PC-9 (cell line): ENCODE measurements at regions not wholly inside any gene's neighbourhood (a gene's known extent, or its start where the extent isn't known, plus 50 kb on each side); places are given as distances from the start of the nearest gene placed in this dataset.
A peak's percentile ranks its signal among the peaks of the same experiment; 100 is the strongest.

Experiments used
- BruUV-seq: library from RNA; stranded (reverse); fragments of 400-500 nt; replicated peaks from 2 replicates; lab custom pipeline; 2021; lab: Mats Ljungman, UMichigan
- CTCF ChIA-PET: fragments of 300-600 bp; sonication (Branson Sonifier 250); formaldehyde crosslinking; loops from one replicate; lab custom pipeline; 2022; ENCODE audit warnings: antibody characterized with exemption; lab: Charles Lee
- POLR2A ChIA-PET: fragments of 300-600 bp; sonication (Branson Sonifier 250); formaldehyde crosslinking; loops from one replicate; lab custom pipeline; 2022; ENCODE audit warnings: antibody characterized with exemption; ENCODE audit not compliant: unreplicated experiment; lab: Charles Lee
- DNase-seq, 2 experiments: peaks; one replicate each; pipeline versions ENCODE4 v3.0.0 to v3.0.0-alpha.2; 2015 to 2022; ENCODE audit warnings: mixed read lengths in 1 of 2
- H2AFZ ChIP-seq: fragments of 200-600 bp; sonication (generic); 2 replicates; pipeline ENCODE4 v1.8.1; 2017; ENCODE audit warnings: antibody characterized with exemption
- H3F3A ChIP-seq: fragments of 200-600 bp; sonication (generic); 2 replicates; pipeline ENCODE4 v1.8.1; 2017; ENCODE audit warnings: antibody characterized with exemption, mild to moderate bottlenecking, low read depth; ENCODE audit not compliant: insufficient read depth
- H3K27ac ChIP-seq: fragments of 200-600 bp; sonication (generic); 2 replicates; pipeline ENCODE4 v1.6.1; 2016; ENCODE audit warnings: mixed run types
- H3K27me3 ChIP-seq: fragments of 200-600 bp; sonication (generic); 2 replicates; pipeline ENCODE4 v1.6.1; 2016; ENCODE audit warnings: low read depth, mixed run types; ENCODE audit not compliant: insufficient read depth
- H3K36me3 ChIP-seq: fragments of 200-600 bp; sonication (generic); 2 replicates; pipeline ENCODE4 v1.6.1; 2016; ENCODE audit warnings: low read depth, mixed run types
- H3K4me1 ChIP-seq: fragments of 200-600 bp; sonication (generic); replicated peaks from 2 replicates; pipeline ENCODE4 v1.6.1; 2016; ENCODE audit warnings: mixed run types; ENCODE audit not compliant: insufficient read depth
- H3K4me2 ChIP-seq: fragments of 200-600 bp; sonication (generic); 2 replicates; pipeline ENCODE4 v1.6.1; 2017; ENCODE audit warnings: mixed run types
- H3K4me3 ChIP-seq: fragments of 200-600 bp; sonication (generic); 2 replicates; pipeline ENCODE4 v1.6.1; 2016; ENCODE audit warnings: mixed run types
- H3K79me2 ChIP-seq: fragments of 200-600 bp; sonication (generic); 2 replicates; pipeline ENCODE4 v1.6.1; 2017; ENCODE audit warnings: low read depth, mixed run types
- H3K9me2 ChIP-seq: fragments of 200-600 bp; sonication (generic); 2 replicates; pipeline ENCODE4 v1.8.1; 2017; ENCODE audit warnings: mild to moderate bottlenecking; ENCODE audit not compliant: insufficient read depth
- H3K9me3 ChIP-seq: fragments of 200-600 bp; sonication (generic); 2 replicates; pipeline ENCODE4 v1.8.1; 2016; ENCODE audit warnings: low read depth; ENCODE audit not compliant: insufficient read depth
- H4K20me1 ChIP-seq: fragments of 200-600 bp; sonication (generic); 2 replicates; pipeline ENCODE4 v1.8.1; 2017; ENCODE audit not compliant: insufficient read depth
- CTCF ChIP-seq: fragments of 200-600 bp; sonication (generic); conservative IDR thresholded peaks from 2 replicates; pipeline ENCODE4 v1.6.1; 2017; ENCODE audit warnings: mixed run types, antibody characterized with exemption, mild to moderate bottlenecking, moderate library complexity
- EZH2 ChIP-seq: fragments of 200-600 bp; sonication (generic); IDR thresholded peaks from 2 replicates; pipeline ENCODE4 v1.8.0; 2017; ENCODE audit warnings: antibody characterized with exemption, low read depth
- intact Hi-C: fragments of 100-400 bp; cut with micrococcal nuclease; formaldehyde crosslinking; loops from one replicate; pipeline ENCODE4 v1.10.0; 2022; ENCODE audit not compliant: unreplicated experiment

DNA sequence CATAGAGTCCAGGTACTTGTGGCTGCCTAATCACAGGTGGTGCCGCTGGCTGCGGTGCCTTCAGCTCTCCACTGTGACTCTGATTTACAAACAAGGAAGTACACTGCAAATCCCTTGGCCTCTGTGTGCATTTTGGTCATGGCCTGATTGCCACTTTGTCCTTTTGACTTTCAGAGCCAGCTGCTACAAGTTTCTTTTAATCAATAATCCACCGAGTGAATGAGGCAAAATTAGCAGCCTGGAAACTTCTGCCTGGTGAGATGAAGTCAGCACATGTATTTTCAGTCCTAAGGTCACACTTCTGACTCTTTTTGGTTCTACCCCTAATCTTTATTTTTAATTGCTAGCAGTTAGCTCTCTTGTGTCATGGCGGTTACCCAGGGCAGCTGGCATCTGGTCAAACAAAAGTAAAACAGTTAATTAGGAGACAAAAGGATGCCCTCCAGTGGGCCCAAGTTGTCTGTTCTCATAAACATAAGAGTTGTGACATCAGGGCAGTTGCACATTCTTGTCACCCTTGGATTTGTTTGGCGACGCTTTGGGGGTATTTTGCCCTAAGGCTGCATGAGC is 62.3 kb upstream of the LNX1 start:
- Histone ChIP-seq H2AFZ (no peak overlapping the region), H3K4me2 (no peak overlapping the region), H3K79me2 (no peaks in the 10 kb centered on the region), H3K27me3 (no peaks in the 10 kb centered on the region), H3K36me3 (no peaks in the 10 kb centered on the region), H3K4me3 (no peak overlapping the region), H4K20me1 (no peaks in the 10 kb centered on the region), H3K27ac (no peak overlapping the region), H3K9me3 (no peaks in the 10 kb centered on the region), H3K4me1 (no peaks in the 10 kb centered on the region), H3K9me2 (no peaks in the 10 kb centered on the region), H3F3A (no peaks in the 10 kb centered on the region)
- ChIA-PET CTCF (no interaction called here), POLR2A (no interaction called here)
- intact Hi-C loops: no loop called here
- no TSS peak for BruUV-seq
- DNase-seq: no peak
- TF ChIP-seq EZH2 (no peak), CTCF (no peak)

DNA sequence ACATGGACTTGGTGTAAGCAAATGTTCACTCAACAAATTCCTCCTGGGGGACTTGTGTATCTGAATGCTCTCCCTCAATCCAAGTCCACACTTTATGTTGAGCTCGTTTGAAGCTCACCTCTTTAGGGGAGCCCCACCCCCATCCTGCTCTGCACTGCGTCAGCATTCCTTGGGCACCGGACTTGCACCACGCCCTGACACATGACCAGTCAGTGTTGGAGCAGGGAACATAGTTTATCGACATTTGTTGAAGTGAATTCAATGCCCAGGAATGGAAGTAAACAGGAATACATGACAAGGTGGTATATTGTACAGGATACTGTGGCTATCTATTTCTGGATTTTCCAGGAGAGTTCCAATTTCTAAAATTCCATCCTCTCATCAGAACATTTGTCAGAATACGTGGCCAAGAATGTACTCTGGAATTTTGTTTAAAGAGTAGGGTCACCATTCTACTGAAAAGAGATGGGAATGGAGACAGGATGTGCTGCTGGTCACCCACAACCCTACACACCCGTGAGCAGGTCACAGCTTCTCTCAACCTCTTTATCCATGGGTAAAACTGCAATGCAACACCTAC is 60.0 kb upstream of the LNX1 start:
- Histone ChIP-seq H3K4me2 (no peak overlapping the region), H3K4me3 (no peak overlapping the region), H2AFZ (no peak overlapping the region), H3K79me2 (no peaks in the 10 kb centered on the region), H3K9me3 (no peaks in the 10 kb centered on the region), H4K20me1 (no peaks in the 10 kb centered on the region), H3K27me3 (no peaks in the 10 kb centered on the region), H3K36me3 (no peaks in the 10 kb centered on the region), H3F3A (no peaks in the 10 kb centered on the region), H3K4me1 (no peaks in the 10 kb centered on the region), H3K27ac (no peak overlapping the region), H3K9me2 (no peaks in the 10 kb centered on the region)
- ChIA-PET POLR2A (no interaction called here), CTCF (no interaction called here)
- intact Hi-C loops: no loop called here
- BruUV-seq: no TSS peak
- TF ChIP-seq EZH2 (no peak), CTCF (no peak)
- DNase-seq: peak in 1 of 2 experiments; percentile 7

DNA sequence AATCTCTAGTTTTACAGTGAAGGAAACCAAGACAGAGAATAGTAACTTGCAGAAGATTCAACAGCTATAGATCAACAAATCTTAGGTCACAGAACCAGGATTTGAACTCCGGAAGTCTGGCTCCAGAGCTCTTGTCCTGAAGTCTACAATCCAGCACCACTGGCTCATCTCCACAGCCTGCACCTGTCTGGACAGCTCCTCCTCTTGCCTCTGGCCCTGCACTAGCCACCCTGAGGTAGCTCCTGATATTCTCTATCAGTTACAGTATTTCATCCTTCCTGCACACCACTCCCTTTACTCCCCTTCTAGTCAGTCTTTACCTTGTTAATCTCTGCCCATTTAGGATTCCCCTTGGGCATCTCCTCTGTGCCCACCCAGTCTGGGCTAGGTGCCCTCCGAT is 58.1 kb upstream of the LNX1 start:
- Histone ChIP-seq H3K27ac (no peak overlapping the region), H2AFZ (no peak overlapping the region), H3K4me1 (peaks cover 6% of the 10 kb centered on the region; the same call in 1 of the 2 replicates), H4K20me1 (no peaks in the 10 kb centered on the region), H3F3A (no peaks in the 10 kb centered on the region), H3K4me3 (no peak overlapping the region), H3K9me3 (no peaks in the 10 kb centered on the region), H3K9me2 (no peaks in the 10 kb centered on the region), H3K27me3 (no peaks in the 10 kb centered on the region), H3K4me2 (no peak overlapping the region), H3K36me3 (no peaks in the 10 kb centered on the region), H3K79me2 (no peaks in the 10 kb centered on the region)
- intact Hi-C loops: no loop called here
- no TSS peak for BruUV-seq
- CTCF ChIA-PET: no interaction called here
- TF ChIP-seq EZH2 (no peak), CTCF (no peak)
- POLR2A ChIA-PET: interaction anchor here (0.7 kb wide), 1 partner anchor 461 kb away, joined by 10 read pairs; no protein-coding TSS in a partner anchor
- DNase-seq: no peak
